HepG2 (cell line): ENCODE measurements at regions not wholly inside any gene's neighbourhood (a gene's known extent, or its start where the extent isn't known, plus 50 kb on each side); places are given as distances from the start of the nearest gene placed in this dataset.

Experiments
- ATAC-seq: fragments of 200-7000 bp; cut with Tn5 transposase; 3 replicates; pipeline ENCODE4 v1.9.1; 2020; ENCODE audit warnings: mild to moderate bottlenecking, moderate library complexity
- BruUV-seq: library from RNA; stranded (reverse); fragments of 400-500 nt; replicated peaks from 2 replicates; lab custom pipeline; 2021; lab: Mats Ljungman, UMichigan
- CTCF ChIA-PET: fragments of 300-600 bp; formaldehyde crosslinking; extraction: SDS; loops from one replicate; lab custom pipeline; 2021; ENCODE audit warnings: low total read pairs, inconsistent platforms, low intra/inter-chr PET ratio; lab: Yijun Ruan, JAX
- POLR2A ChIA-PET: fragments of 350-600 bp; sonication (Branson Sonifier 250); formaldehyde crosslinking; loops from one replicate; lab custom pipeline; 2020; ENCODE audit warnings: antibody characterized with exemption, inconsistent platforms; lab: Yijun Ruan, JAX
- DNase-seq: peaks from one replicate; pipeline ENCODE4 v3.0.0-alpha.2; 2015; ENCODE audit warnings: low spot score
- FAIRE-seq: peaks from 3 replicates; lab custom pipeline; 2011; peaks lifted over from hg19 to GRCh38; lab: Jason Lieb, UNC
- H2AFZ ChIP-seq: one replicate; pipeline ENCODE4 v1.6.1; 2011; ENCODE audit warnings: low read length, inconsistent platforms
- H3K27ac ChIP-seq: fragments of 300-600 bp; 3 replicates; pipeline ENCODE4 v1.8.0; 2011; ENCODE audit warnings: mixed run types, mild to moderate bottlenecking, mixed read lengths, low read length, inconsistent platforms; ENCODE audit not compliant: insufficient read depth; ENCODE audit errors: extremely low read length
- H3K27me3 ChIP-seq, 2 experiments: fragments of 200-600 bp in 1 of 2; 2 replicates in 1 of 2; 3 replicates in 1 of 2; pipeline versions ENCODE4 v1.6.0 to v1.8.0; 2011; ENCODE audit warnings: low read length in 2 of 2, mild to moderate bottlenecking in 2 of 2, moderate library complexity in 2 of 2, inconsistent platforms in 1 of 2; ENCODE audit not compliant: insufficient read depth in 2 of 2, control insufficient read depth in 1 of 2
- H3K36me3 ChIP-seq, 2 experiments: fragments of 200-600 bp in 1 of 2; replicated peaks in 1 of 2; 2 replicates in 1 of 2; 3 replicates in 1 of 2; pipeline versions ENCODE4 v1.5.1 to v1.8.0; 2011; ENCODE audit warnings: low read length in 2 of 2, inconsistent platforms in 1 of 2; ENCODE audit not compliant: insufficient read depth in 2 of 2, control insufficient read depth in 1 of 2
- H3K4me1 ChIP-seq: 2 replicates; pipeline ENCODE4 v1.5.1; 2012; ENCODE audit warnings: low read length, inconsistent platforms; ENCODE audit not compliant: insufficient read depth
- H3K4me2 ChIP-seq: 2 replicates; pipeline ENCODE4 v1.6.0; 2011; ENCODE audit warnings: low read depth, low read length, inconsistent platforms
- H3K4me3 ChIP-seq, 3 experiments: fragments of 200-600 bp in 1 of 3; sonication (generic), shearing (Covaris generic) in 1 of 3; replicated peaks in 1 of 3; 2 replicates each; pipeline ENCODE4 v1.5.1; 2011 to 2016; ENCODE audit warnings: low read length in 3 of 3, inconsistent platforms in 2 of 3, low read depth in 2 of 3, mild to moderate bottlenecking in 2 of 3, control low read depth in 1 of 3, mixed read lengths in 1 of 3; ENCODE audit not compliant: insufficient read depth in 1 of 3
- H3K79me2 ChIP-seq: one replicate; pipeline ENCODE4 v1.6.1; 2011; ENCODE audit warnings: low read length, inconsistent platforms; ENCODE audit not compliant: insufficient read depth
- H3K9ac ChIP-seq: 2 replicates; pipeline ENCODE4 v1.6.0; 2011; ENCODE audit warnings: mild to moderate bottlenecking, low read depth, low read length, inconsistent platforms; ENCODE audit not compliant: insufficient read depth
- H3K9me3 ChIP-seq: 2 replicates; pipeline ENCODE4 v1.5.1; 2012; ENCODE audit warnings: mild to moderate bottlenecking, low read length
- H4K20me1 ChIP-seq: 2 replicates; pipeline ENCODE4 v1.6.0; 2011; ENCODE audit warnings: inconsistent platforms, mild to moderate bottlenecking, low read length, moderate library complexity; ENCODE audit not compliant: insufficient read depth
- ARNTL ChIP-seq: sonication (generic); formaldehyde crosslinking; IDR thresholded peaks from 2 replicates; pipeline ENCODE4 v1.4.0; 2020; ENCODE audit warnings: mild to moderate bottlenecking, missing genetic modification reagents
- ATF7-NPFF ChIP-seq: sonication (generic); formaldehyde crosslinking; IDR thresholded peaks from 2 replicates; pipeline ENCODE4 v1.8.1; 2023; ENCODE audit warnings: mild to moderate bottlenecking, low read depth, missing genetic modification reagents, moderate library complexity
- FOSL1 ChIP-seq: sonication (generic); formaldehyde crosslinking; IDR thresholded peaks from 2 replicates; pipeline ENCODE4 v1.9.0; 2021; ENCODE audit warnings: missing genetic modification reagents, borderline replicate concordance
- FOXC1 ChIP-seq: sonication (generic); formaldehyde crosslinking; IDR thresholded peaks from 2 replicates; pipeline ENCODE4 v1.8.0; 2022; ENCODE audit warnings: mild to moderate bottlenecking, missing genetic modification reagents, borderline replicate concordance
- HDAC2 ChIP-seq: sonication (generic); formaldehyde crosslinking; IDR thresholded peaks from 2 replicates; pipeline ENCODE4 v1.4.0; 2020; ENCODE audit warnings: missing genetic modification reagents
- HOXA9 ChIP-seq: sonication (generic); formaldehyde crosslinking; IDR thresholded peaks from 2 replicates; pipeline ENCODE4 v1.8.1; 2022; ENCODE audit warnings: missing genetic modification reagents, mild to moderate bottlenecking, moderate library complexity, borderline replicate concordance
- MAFF ChIP-seq: IDR thresholded peaks from 2 replicates; pipeline ENCODE4 v1.6.1; 2011; ENCODE audit warnings: low read depth, low read length, improper control_type of control experiment
- MAFK ChIP-seq, 2 experiments: IDR thresholded peaks in 1 of 2; conservative IDR thresholded peaks in 1 of 2; 2 replicates each; pipeline ENCODE4 v1.6.1; 2011; ENCODE audit warnings: improper control_type of control experiment in 2 of 2, low read length in 2 of 2
- NR2F2 ChIP-seq: IDR thresholded peaks from 2 replicates; pipeline ENCODE4 v1.6.1; 2012; ENCODE audit warnings: low read depth, inconsistent platforms, borderline replicate concordance
- TP53 ChIP-seq: sonication (generic); formaldehyde crosslinking; conservative IDR thresholded peaks from 2 replicates; pipeline ENCODE4 v1.4.0; 2020; ENCODE audit warnings: missing genetic modification reagents
- ZNF124 ChIP-seq: sonication (generic); formaldehyde crosslinking; IDR thresholded peaks from 2 replicates; pipeline ENCODE4 v1.4.0; 2020; ENCODE audit warnings: missing genetic modification reagents
- ZNF256 ChIP-seq: sonication (generic); formaldehyde crosslinking; conservative IDR thresholded peaks from 2 replicates; pipeline ENCODE4 v1.4.0; 2020; ENCODE audit warnings: missing genetic modification reagents
- ZNF616 ChIP-seq: sonication (generic); formaldehyde crosslinking; IDR thresholded peaks from 2 replicates; pipeline ENCODE4 v1.5.0; 2020; ENCODE audit warnings: low read depth, mild to moderate bottlenecking, missing genetic modification reagents
- WGBS: methylation state at CpG from one replicate; pipeline ENCODE4 v1.1.6; 2017; ENCODE audit warnings: low lambda C conversion rate; 5-methylcytosine and 5-hydroxymethylcytosine counted together
- in situ Hi-C: cut with HindIII; loops from 2 replicates; pipeline ENCODE4 v1.10.0; 2017; ENCODE audit warnings: low pct_unique_long_range_greater_than_20kb; ENCODE audit not compliant: extremely low pct_ligation_motif_present
- intact Hi-C: fragments of 100-400 bp; cut with micrococcal nuclease; formaldehyde crosslinking; loops from one replicate; pipeline ENCODE4 v1.10.0; 2022; ENCODE audit not compliant: unreplicated experiment
- TF ChIP-seq, protein P1 (sequence below): sonication (generic); formaldehyde crosslinking; IDR thresholded peaks from 2 replicates; pipeline ENCODE4 v1.5.1; 2020; ENCODE audit warnings: mild to moderate bottlenecking, missing genetic modification reagents, moderate library complexity
- TF ChIP-seq, protein P2 (sequence below): sonication (generic); formaldehyde crosslinking; IDR thresholded peaks from 2 replicates; pipeline ENCODE4 v1.5.0; 2020; ENCODE audit warnings: mild to moderate bottlenecking, missing genetic modification reagents, moderate library complexity

DNA sequence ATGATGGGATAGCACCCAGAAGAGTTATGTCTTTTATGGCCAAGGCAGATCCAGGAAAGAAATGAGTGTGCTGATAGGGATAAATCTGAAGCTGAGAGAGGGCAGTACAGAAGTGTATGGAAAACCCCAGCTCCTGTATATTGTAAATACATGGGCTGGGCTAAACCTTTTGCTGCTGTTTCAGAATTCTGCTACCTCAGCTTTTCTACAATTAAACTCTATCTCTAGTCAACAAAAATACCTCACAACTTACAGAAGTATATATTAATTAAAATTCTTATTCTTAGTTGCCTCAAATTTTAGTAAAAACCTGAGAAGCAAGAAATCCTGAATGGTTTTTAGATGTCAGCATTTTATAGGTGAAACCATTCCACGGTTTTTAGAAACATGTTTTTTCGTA lies 889.5 kb upstream of the NXPH2 start:
- no peak for ATAC-seq
- ChIA-PET CTCF (no interaction called here), POLR2A (no interaction called here)
- Histone ChIP-seq H3K4me2 (no peak overlapping the region), H3K36me3 (no peaks in the 10 kb centered on the region), H3K4me3 (no peak overlapping the region), H3K79me2 (no peaks in the 10 kb centered on the region), H3K9ac (no peak overlapping the region), H3K9me3 (peaks cover 14% of the 10 kb centered on the region), H3K27ac (no peak overlapping the region), H2AFZ (no peak overlapping the region), H4K20me1 (no peaks in the 10 kb centered on the region), H3K4me1 (no peaks in the 10 kb centered on the region), H3K27me3 (no peaks in the 10 kb centered on the region)
- 4% methylated on average over 2 of the region's 2 CpGs for WGBS
- DNase-seq, result no peak
- in situ Hi-C loops (no loop called here), intact Hi-C loops (no loop called here)
- FAIRE-seq, result no peak
- no TSS peak for BruUV-seq
- TF ChIP-seq MAFF, result peak; percentile 87
- peak; percentile 74 to 85 for TF ChIP-seq MAFK (conservative IDR thresholded peaks at IDR 0.05 in 1 of 2, IDR thresholded peaks at IDR 0.05 in 1 of 2; ENCODE audit: low read length in 2 of 2)
- no peak for TF ChIP-seq ZNF124 (CRISPR knock-in tag)

DNA sequence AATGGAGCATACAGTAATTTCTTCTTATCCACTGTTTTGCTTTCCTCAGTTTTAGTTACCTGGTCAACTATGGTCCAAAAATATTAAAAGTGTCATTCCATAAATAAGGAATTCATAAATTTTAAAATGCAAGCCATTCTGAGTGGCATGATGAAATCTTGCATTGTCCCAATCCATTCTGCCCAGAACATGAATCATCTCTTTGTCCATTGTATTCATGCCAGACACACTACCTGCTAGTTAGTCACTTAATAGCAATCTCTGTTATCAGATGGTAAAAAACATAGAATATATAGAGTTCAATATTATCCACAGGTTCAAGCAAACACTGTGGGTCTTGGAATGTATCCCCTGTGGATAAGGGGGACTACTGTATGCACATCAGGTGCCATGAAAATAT lies 872.2 kb upstream of the NXPH2 start:
- POLR2A ChIA-PET, result no interaction called here
- BruUV-seq, result no TSS peak
- Histone ChIP-seq H2AFZ (no peak overlapping the region), H3K4me3 (no peak overlapping the region), H3K4me1 (no peaks in the 10 kb centered on the region), H4K20me1 (no peaks in the 10 kb centered on the region), H3K9ac (no peak overlapping the region), H3K36me3 (no peaks in the 10 kb centered on the region), H3K4me2 (no peak overlapping the region), H3K27me3 (no peaks in the 10 kb centered on the region), H3K9me3 (peaks cover 33% of the 10 kb centered on the region), H3K27ac (no peak overlapping the region), H3K79me2 (no peaks in the 10 kb centered on the region)
- FAIRE-seq (no peak), ATAC-seq (no peak), DNase-seq (no peak)
- intact Hi-C loops, result no loop called here
- CTCF ChIA-PET, result no interaction called here
- in situ Hi-C loops, result no loop called here
- TF ChIP-seq, protein P1, sequence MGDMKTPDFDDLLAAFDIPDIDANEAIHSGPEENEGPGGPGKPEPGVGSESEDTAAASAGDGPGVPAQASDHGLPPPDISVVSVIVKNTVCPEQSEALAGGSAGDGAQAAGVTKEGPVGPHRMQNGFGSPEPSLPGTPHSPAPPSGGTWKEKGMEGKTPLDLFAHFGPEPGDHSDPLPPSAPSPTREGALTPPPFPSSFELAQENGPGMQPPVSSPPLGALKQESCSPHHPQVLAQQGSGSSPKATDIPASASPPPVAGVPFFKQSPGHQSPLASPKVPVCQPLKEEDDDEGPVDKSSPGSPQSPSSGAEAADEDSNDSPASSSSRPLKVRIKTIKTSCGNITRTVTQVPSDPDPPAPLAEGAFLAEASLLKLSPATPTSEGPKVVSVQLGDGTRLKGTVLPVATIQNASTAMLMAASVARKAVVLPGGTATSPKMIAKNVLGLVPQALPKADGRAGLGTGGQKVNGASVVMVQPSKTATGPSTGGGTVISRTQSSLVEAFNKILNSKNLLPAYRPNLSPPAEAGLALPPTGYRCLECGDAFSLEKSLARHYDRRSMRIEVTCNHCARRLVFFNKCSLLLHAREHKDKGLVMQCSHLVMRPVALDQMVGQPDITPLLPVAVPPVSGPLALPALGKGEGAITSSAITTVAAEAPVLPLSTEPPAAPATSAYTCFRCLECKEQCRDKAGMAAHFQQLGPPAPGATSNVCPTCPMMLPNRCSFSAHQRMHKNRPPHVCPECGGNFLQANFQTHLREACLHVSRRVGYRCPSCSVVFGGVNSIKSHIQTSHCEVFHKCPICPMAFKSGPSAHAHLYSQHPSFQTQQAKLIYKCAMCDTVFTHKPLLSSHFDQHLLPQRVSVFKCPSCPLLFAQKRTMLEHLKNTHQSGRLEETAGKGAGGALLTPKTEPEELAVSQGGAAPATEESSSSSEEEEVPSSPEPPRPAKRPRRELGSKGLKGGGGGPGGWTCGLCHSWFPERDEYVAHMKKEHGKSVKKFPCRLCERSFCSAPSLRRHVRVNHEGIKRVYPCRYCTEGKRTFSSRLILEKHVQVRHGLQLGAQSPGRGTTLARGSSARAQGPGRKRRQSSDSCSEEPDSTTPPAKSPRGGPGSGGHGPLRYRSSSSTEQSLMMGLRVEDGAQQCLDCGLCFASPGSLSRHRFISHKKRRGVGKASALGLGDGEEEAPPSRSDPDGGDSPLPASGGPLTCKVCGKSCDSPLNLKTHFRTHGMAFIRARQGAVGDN, result no peak
- TF ChIP-seq ARNTL (no peak), ZNF616 (CRISPR knock-in tag) (no peak), HDAC2 (CRISPR knock-in tag) (no peak), FOXC1 (CRISPR knock-in tag) (no peak), TP53 (CRISPR knock-in tag) (no peak), HOXA9 (no peak), FOSL1 (CRISPR knock-in tag) (no peak), NR2F2 (no peak), ZNF256 (CRISPR knock-in tag) (no peak), ATF7-NPFF (no peak)
- TF ChIP-seq, protein P2, sequence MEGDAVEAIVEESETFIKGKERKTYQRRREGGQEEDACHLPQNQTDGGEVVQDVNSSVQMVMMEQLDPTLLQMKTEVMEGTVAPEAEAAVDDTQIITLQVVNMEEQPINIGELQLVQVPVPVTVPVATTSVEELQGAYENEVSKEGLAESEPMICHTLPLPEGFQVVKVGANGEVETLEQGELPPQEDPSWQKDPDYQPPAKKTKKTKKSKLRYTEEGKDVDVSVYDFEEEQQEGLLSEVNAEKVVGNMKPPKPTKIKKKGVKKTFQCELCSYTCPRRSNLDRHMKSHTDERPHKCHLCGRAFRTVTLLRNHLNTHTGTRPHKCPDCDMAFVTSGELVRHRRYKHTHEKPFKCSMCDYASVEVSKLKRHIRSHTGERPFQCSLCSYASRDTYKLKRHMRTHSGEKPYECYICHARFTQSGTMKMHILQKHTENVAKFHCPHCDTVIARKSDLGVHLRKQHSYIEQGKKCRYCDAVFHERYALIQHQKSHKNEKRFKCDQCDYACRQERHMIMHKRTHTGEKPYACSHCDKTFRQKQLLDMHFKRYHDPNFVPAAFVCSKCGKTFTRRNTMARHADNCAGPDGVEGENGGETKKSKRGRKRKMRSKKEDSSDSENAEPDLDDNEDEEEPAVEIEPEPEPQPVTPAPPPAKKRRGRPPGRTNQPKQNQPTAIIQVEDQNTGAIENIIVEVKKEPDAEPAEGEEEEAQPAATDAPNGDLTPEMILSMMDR, result no peak
